ENCODE measurements at regions not wholly inside any gene's neighbourhood (a gene's known extent, or its start where the extent isn't known, plus 50 kb on each side); places are given as distances from the start of the nearest gene placed in this dataset.

GRCh38 chr6:115729036-115729435 is 331.7 kb downstream of the FRK start:
- Histone ChIP-seq H3K9me3 (ENCODE audit: control insufficient read depth, low read depth, low read length) (no peaks in the 10 kb centered on the region), H3K4me1 (ENCODE audit: control insufficient read depth, insufficient read depth, low read length) (no peaks in the 10 kb centered on the region), H3K4me3 (ENCODE audit: low read length) (no peak overlapping the region), H3K36me3 (ENCODE audit: control insufficient read depth, insufficient read depth, low read length) (no peaks in the 10 kb centered on the region), H3K27me3 (ENCODE audit: control insufficient read depth, insufficient read depth, low read length) (no peaks in the 10 kb centered on the region), H3K27ac (ENCODE audit: low read length) (no peak overlapping the region)
- DNase-seq: no peak
- 100% methylated on average over 1 of the region's 5 CpGs for WGBS (ENCODE audit: insufficient coverage, low lambda C conversion rate)

GRCh38 chr6:115728171-115728570 is 332.5 kb downstream of the FRK start:
- no peaks in the 10 kb centered on the region for H3K27me3 ChIP-seq (ENCODE audit: control insufficient read depth, insufficient read depth, low read length)
- no peaks in the 10 kb centered on the region for H3K4me1 ChIP-seq (ENCODE audit: control insufficient read depth, insufficient read depth, low read length)
- no peaks in the 10 kb centered on the region for H3K36me3 ChIP-seq (ENCODE audit: control insufficient read depth, insufficient read depth, low read length)
- H3K4me3 ChIP-seq (ENCODE audit: low read length): no peak overlapping the region
- H3K27ac ChIP-seq (ENCODE audit: low read length): no peak overlapping the region
- no peak for DNase-seq
- no peaks in the 10 kb centered on the region for H3K9me3 ChIP-seq (ENCODE audit: control insufficient read depth, low read depth, low read length)

- WGBS (ENCODE audit: insufficient coverage, low lambda C conversion rate): no CpG with 5 or more reads among the region's 2 CpGs
- no peak overlapping the region for H3K4me3 ChIP-seq (ENCODE audit: low read length)
Measured at GRCh38 chr6:115721564-115721963, 339.1 kb downstream of the FRK start.

GRCh38 chr6:115720900-115721299 is 339.8 kb downstream of the FRK start:
- no peaks in the 10 kb centered on the region for H3K27me3 ChIP-seq (ENCODE audit: control insufficient read depth, insufficient read depth, low read length)
- no peak overlapping the region for H3K27ac ChIP-seq (ENCODE audit: low read length)
- WGBS (ENCODE audit: insufficient coverage, low lambda C conversion rate): no CpG with 5 or more reads among the region's 1 CpG
- no peaks in the 10 kb centered on the region for H3K9me3 ChIP-seq (ENCODE audit: control insufficient read depth, low read depth, low read length)
- H3K36me3 ChIP-seq (ENCODE audit: control insufficient read depth, insufficient read depth, low read length): no peaks in the 10 kb centered on the region
- DNase-seq: no peak
- no peaks in the 10 kb centered on the region for H3K4me1 ChIP-seq (ENCODE audit: control insufficient read depth, insufficient read depth, low read length)
- no peak overlapping the region for H3K4me3 ChIP-seq (ENCODE audit: low read length)

More at GRCh38 chr6:115721564-115721963, 339.1 kb downstream of the FRK start:
- Histone ChIP-seq H3K27ac (ENCODE audit: low read length) (no peak overlapping the region), H3K4me1 (ENCODE audit: control insufficient read depth, insufficient read depth, low read length) (no peaks in the 10 kb centered on the region), H3K36me3 (ENCODE audit: control insufficient read depth, insufficient read depth, low read length) (no peaks in the 10 kb centered on the region), H3K27me3 (ENCODE audit: control insufficient read depth, insufficient read depth, low read length) (no peaks in the 10 kb centered on the region), H3K9me3 (ENCODE audit: control insufficient read depth, low read depth, low read length) (no peaks in the 10 kb centered on the region)
- no peak for DNase-seq

GRCh38 chr6:115717472-115717871 is 343.2 kb downstream of the FRK start:
- Histone ChIP-seq H3K36me3 (ENCODE audit: control insufficient read depth, insufficient read depth, low read length) (no peaks in the 10 kb centered on the region), H3K4me3 (ENCODE audit: low read length) (no peak overlapping the region), H3K27ac (ENCODE audit: low read length) (no peak overlapping the region), H3K9me3 (ENCODE audit: control insufficient read depth, low read depth, low read length) (no peaks in the 10 kb centered on the region), H3K27me3 (ENCODE audit: control insufficient read depth, insufficient read depth, low read length) (no peaks in the 10 kb centered on the region), H3K4me1 (ENCODE audit: control insufficient read depth, insufficient read depth, low read length) (no peaks in the 10 kb centered on the region)
- no CpG with 5 or more reads among the region's 1 CpG for WGBS (ENCODE audit: insufficient coverage, low lambda C conversion rate)
- DNase-seq: no peak

GRCh38 chr6:115717062-115717461 is 343.6 kb downstream of the FRK start:
- Histone ChIP-seq H3K4me1 (ENCODE audit: control insufficient read depth, insufficient read depth, low read length) (no peaks in the 10 kb centered on the region), H3K9me3 (ENCODE audit: control insufficient read depth, low read depth, low read length) (no peaks in the 10 kb centered on the region), H3K4me3 (ENCODE audit: low read length) (no peak overlapping the region), H3K27me3 (ENCODE audit: control insufficient read depth, insufficient read depth, low read length) (no peaks in the 10 kb centered on the region), H3K27ac (ENCODE audit: low read length) (no peak overlapping the region), H3K36me3 (ENCODE audit: control insufficient read depth, insufficient read depth, low read length) (no peaks in the 10 kb centered on the region)
- no peak for DNase-seq

- Histone ChIP-seq H3K27ac (ENCODE audit: low read length) (no peak overlapping the region), H3K36me3 (ENCODE audit: control insufficient read depth, insufficient read depth, low read length) (no peaks in the 10 kb centered on the region), H3K4me1 (ENCODE audit: control insufficient read depth, insufficient read depth, low read length) (no peaks in the 10 kb centered on the region), H3K9me3 (ENCODE audit: control insufficient read depth, low read depth, low read length) (no peaks in the 10 kb centered on the region), H3K4me3 (ENCODE audit: low read length) (no peak overlapping the region), H3K27me3 (ENCODE audit: control insufficient read depth, insufficient read depth, low read length) (no peaks in the 10 kb centered on the region)
- WGBS (ENCODE audit: insufficient coverage, low lambda C conversion rate): 80% methylated on average over 1 of the region's 6 CpGs
- DNase-seq: no peak
Measured at GRCh38 chr6:115712291-115712961, 348.3 kb downstream of the FRK start.

GRCh38 chr6:115708850-115709249 is 351.8 kb downstream of the FRK start:
- WGBS (ENCODE audit: insufficient coverage, low lambda C conversion rate): no CpG with 5 or more reads among the region's 2 CpGs
- Histone ChIP-seq H3K4me1 (ENCODE audit: control insufficient read depth, insufficient read depth, low read length) (no peaks in the 10 kb centered on the region), H3K9me3 (ENCODE audit: control insufficient read depth, low read depth, low read length) (no peaks in the 10 kb centered on the region), H3K36me3 (ENCODE audit: control insufficient read depth, insufficient read depth, low read length) (no peaks in the 10 kb centered on the region), H3K4me3 (ENCODE audit: low read length) (no peak overlapping the region), H3K27me3 (ENCODE audit: control insufficient read depth, insufficient read depth, low read length) (no peaks in the 10 kb centered on the region), H3K27ac (ENCODE audit: low read length) (no peak overlapping the region)
- DNase-seq: no peak

GRCh38 chr6:115706981-115707380 is 353.7 kb downstream of the FRK start:
- H3K9me3 ChIP-seq (ENCODE audit: control insufficient read depth, low read depth, low read length): no peaks in the 10 kb centered on the region
- H3K27me3 ChIP-seq (ENCODE audit: control insufficient read depth, insufficient read depth, low read length): no peaks in the 10 kb centered on the region
- H3K4me3 ChIP-seq (ENCODE audit: low read length): no peak overlapping the region
- H3K4me1 ChIP-seq (ENCODE audit: control insufficient read depth, insufficient read depth, low read length): no peaks in the 10 kb centered on the region
- H3K36me3 ChIP-seq (ENCODE audit: control insufficient read depth, insufficient read depth, low read length): no peaks in the 10 kb centered on the region
- H3K27ac ChIP-seq (ENCODE audit: low read length): no peak overlapping the region
- WGBS (ENCODE audit: insufficient coverage, low lambda C conversion rate): no CpG with 5 or more reads among the region's 2 CpGs
- DNase-seq: no peak

GRCh38 chr6:115706324-115706723 is 354.4 kb downstream of the FRK start:
- Histone ChIP-seq H3K27ac (ENCODE audit: low read length) (no peak overlapping the region), H3K4me3 (ENCODE audit: low read length) (no peak overlapping the region), H3K36me3 (ENCODE audit: control insufficient read depth, insufficient read depth, low read length) (no peaks in the 10 kb centered on the region), H3K4me1 (ENCODE audit: control insufficient read depth, insufficient read depth, low read length) (no peaks in the 10 kb centered on the region), H3K9me3 (ENCODE audit: control insufficient read depth, low read depth, low read length) (no peaks in the 10 kb centered on the region), H3K27me3 (ENCODE audit: control insufficient read depth, insufficient read depth, low read length) (no peaks in the 10 kb centered on the region)
- no peak for DNase-seq

- H3K27me3 ChIP-seq (ENCODE audit: control insufficient read depth, insufficient read depth, low read length): no peaks in the 10 kb centered on the region
- WGBS (ENCODE audit: insufficient coverage, low lambda C conversion rate): no CpG with 5 or more reads among the region's 3 CpGs
Measured at GRCh38 chr6:115704028-115704427, 356.7 kb downstream of the FRK start.

More at GRCh38 chr6:115704028-115704427, 356.7 kb downstream of the FRK start:
- Histone ChIP-seq H3K4me3 (ENCODE audit: low read length) (no peak overlapping the region), H3K27ac (ENCODE audit: low read length) (no peak overlapping the region), H3K9me3 (ENCODE audit: control insufficient read depth, low read depth, low read length) (no peaks in the 10 kb centered on the region), H3K4me1 (ENCODE audit: control insufficient read depth, insufficient read depth, low read length) (no peaks in the 10 kb centered on the region), H3K36me3 (ENCODE audit: control insufficient read depth, insufficient read depth, low read length) (no peaks in the 10 kb centered on the region)
- no peak for DNase-seq
